HFFc6 (cell line): ENCODE measurements at regions not wholly inside any gene's neighbourhood (a gene's known extent, or its start where the extent isn't known, plus 50 kb on each side); places are given as distances from the start of the nearest gene placed in this dataset.

Experiments used
- DNase-seq: peaks from one replicate; pipeline ENCODE4 v3.0.0-alpha.2; 2018
- H3K27ac Mint-ChIP-seq: 2 replicates; pipeline ENCODE4 v1.8.0; 2020; ENCODE audit warnings: mild to moderate bottlenecking, mixed read lengths
- H3K27me3 Mint-ChIP-seq: 2 replicates; pipeline ENCODE4 v1.8.0; 2021; ENCODE audit warnings: mild to moderate bottlenecking, moderate library complexity, mixed read lengths; ENCODE audit not compliant: insufficient read depth
- H3K36me3 Mint-ChIP-seq: 2 replicates; pipeline ENCODE4 v1.8.0; 2021; ENCODE audit warnings: low read depth, mixed read lengths
- H3K4me1 Mint-ChIP-seq: 2 replicates; pipeline ENCODE4 v1.8.0; 2020; ENCODE audit warnings: low read depth, mixed read lengths
- H3K4me3 Mint-ChIP-seq: 2 replicates; pipeline ENCODE4 v1.8.0; 2020; ENCODE audit warnings: mild to moderate bottlenecking, moderate library complexity, mixed read lengths
- H3K9me3 Mint-ChIP-seq: 2 replicates; pipeline ENCODE4 v1.8.0; 2020; ENCODE audit warnings: mild to moderate bottlenecking, mixed read lengths
- TF ChIP-seq, protein P1 (sequence below): fragments of 200-600 bp; sonication (generic); IDR thresholded peaks from 2 replicates; pipeline ENCODE4 v1.5.0; 2021; ENCODE audit warnings: antibody characterized with exemption, mild to moderate bottlenecking

DNA sequence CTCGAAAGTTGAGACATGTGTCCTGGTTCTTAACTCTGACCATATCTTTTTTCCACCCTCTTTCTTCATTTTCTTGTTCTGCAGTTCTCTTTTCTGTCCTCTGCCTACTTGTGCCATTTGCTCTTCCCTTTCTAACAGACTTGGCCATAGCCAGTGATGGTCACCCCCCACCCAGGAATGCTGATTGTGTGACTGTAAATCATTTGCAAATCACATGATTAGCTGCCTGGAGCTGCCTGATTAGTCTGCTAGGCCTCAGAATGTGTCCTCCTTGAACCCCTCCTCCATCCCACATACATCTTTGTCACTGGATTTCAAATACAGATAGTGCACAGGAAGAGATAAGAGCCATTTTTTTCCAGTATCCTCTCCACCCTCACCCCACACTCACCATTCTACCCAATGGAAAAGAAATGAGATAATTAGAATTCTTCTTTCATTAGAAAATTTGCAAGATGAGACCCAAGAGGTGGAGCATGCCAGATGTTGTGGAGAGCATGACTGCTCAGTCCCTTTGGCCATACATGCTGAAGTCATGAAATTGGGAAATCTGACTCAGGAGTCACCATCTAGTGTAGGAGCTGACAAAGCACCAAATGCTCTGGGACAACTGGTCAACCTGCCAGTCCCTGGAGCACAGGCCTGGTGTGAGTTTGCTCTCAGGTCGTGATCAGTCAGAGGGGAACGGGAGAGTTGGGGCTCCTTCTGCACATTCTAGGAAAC lies 538.2 kb downstream of the CCDC171 start:
- peaks cover 22% of the 10 kb centered on the region for H3K9me3 Mint-ChIP-seq
- H3K36me3 Mint-ChIP-seq: peaks cover 27% of the 10 kb centered on the region
- DNase-seq: no peak
- H3K4me1 Mint-ChIP-seq: peaks cover 6% of the 10 kb centered on the region; the same call in 1 of the 2 replicates
- H3K27ac Mint-ChIP-seq: no peak overlapping the region
- peaks cover 14% of the 10 kb centered on the region for H3K27me3 Mint-ChIP-seq
- TF ChIP-seq, protein P1, sequence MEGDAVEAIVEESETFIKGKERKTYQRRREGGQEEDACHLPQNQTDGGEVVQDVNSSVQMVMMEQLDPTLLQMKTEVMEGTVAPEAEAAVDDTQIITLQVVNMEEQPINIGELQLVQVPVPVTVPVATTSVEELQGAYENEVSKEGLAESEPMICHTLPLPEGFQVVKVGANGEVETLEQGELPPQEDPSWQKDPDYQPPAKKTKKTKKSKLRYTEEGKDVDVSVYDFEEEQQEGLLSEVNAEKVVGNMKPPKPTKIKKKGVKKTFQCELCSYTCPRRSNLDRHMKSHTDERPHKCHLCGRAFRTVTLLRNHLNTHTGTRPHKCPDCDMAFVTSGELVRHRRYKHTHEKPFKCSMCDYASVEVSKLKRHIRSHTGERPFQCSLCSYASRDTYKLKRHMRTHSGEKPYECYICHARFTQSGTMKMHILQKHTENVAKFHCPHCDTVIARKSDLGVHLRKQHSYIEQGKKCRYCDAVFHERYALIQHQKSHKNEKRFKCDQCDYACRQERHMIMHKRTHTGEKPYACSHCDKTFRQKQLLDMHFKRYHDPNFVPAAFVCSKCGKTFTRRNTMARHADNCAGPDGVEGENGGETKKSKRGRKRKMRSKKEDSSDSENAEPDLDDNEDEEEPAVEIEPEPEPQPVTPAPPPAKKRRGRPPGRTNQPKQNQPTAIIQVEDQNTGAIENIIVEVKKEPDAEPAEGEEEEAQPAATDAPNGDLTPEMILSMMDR: no peak
- no peak overlapping the region for H3K4me3 Mint-ChIP-seq

- H3K27me3 Mint-ChIP-seq: peaks cover 13% of the 10 kb centered on the region
- TF ChIP-seq, protein P1: no peak
- peaks cover 11% of the 10 kb centered on the region for H3K9me3 Mint-ChIP-seq
- no peak overlapping the region for H3K4me3 Mint-ChIP-seq
- peaks cover 6% of the 10 kb centered on the region; the same call in 1 of the 2 replicates for H3K4me1 Mint-ChIP-seq
- DNase-seq: no peak
- H3K36me3 Mint-ChIP-seq: peaks cover 16% of the 10 kb centered on the region
- H3K27ac Mint-ChIP-seq: no peak overlapping the region
These were observed 539.6 kb downstream of the CCDC171 start for GRCh38 chr9:16092142-16093091.

- no peak for DNase-seq
- H3K4me1 Mint-ChIP-seq: no peaks in the 10 kb centered on the region
- peaks cover 5% of the 10 kb centered on the region; the same call in 1 of the 2 replicates for H3K36me3 Mint-ChIP-seq
- no peaks in the 10 kb centered on the region for H3K9me3 Mint-ChIP-seq
- no peak overlapping the region for H3K27ac Mint-ChIP-seq
- TF ChIP-seq, protein P1: no peak
- no peak overlapping the region for H3K4me3 Mint-ChIP-seq
- H3K27me3 Mint-ChIP-seq: peaks cover 8% of the 10 kb centered on the region
These were observed 545.5 kb downstream of the CCDC171 start for GRCh38 chr9:16098306-16098705.

GRCh38 chr9:16099732-16100536 lies 547.1 kb downstream of the CCDC171 start:
- no peaks in the 10 kb centered on the region for H3K4me1 Mint-ChIP-seq
- no peak overlapping the region for H3K4me3 Mint-ChIP-seq
- DNase-seq: no peak
- TF ChIP-seq, protein P1: no peak
- no peaks in the 10 kb centered on the region for H3K9me3 Mint-ChIP-seq
- H3K36me3 Mint-ChIP-seq: peaks cover 5% of the 10 kb centered on the region; the same call in 1 of the 2 replicates
- peaks cover 16% of the 10 kb centered on the region for H3K27me3 Mint-ChIP-seq
- H3K27ac Mint-ChIP-seq: no peak overlapping the region

GRCh38 chr9:16100537-16101091 lies 547.8 kb downstream of the CCDC171 start:
- no peak for DNase-seq
- no peaks in the 10 kb centered on the region for H3K9me3 Mint-ChIP-seq
- TF ChIP-seq, protein P1: no peak
- H3K27ac Mint-ChIP-seq: no peak overlapping the region
- H3K4me1 Mint-ChIP-seq: no peaks in the 10 kb centered on the region
- H3K36me3 Mint-ChIP-seq: no peaks in the 10 kb centered on the region
- H3K4me3 Mint-ChIP-seq: no peak overlapping the region
- peaks cover 14% of the 10 kb centered on the region for H3K27me3 Mint-ChIP-seq
